ENCODE measurements at regions not wholly inside any gene's neighbourhood (a gene's known extent, or its start where the extent isn't known, plus 50 kb on each side); places are given as distances from the start of the nearest gene placed in this dataset.
A peak's percentile ranks its signal among the peaks of the same experiment; 100 is the strongest.
"Not testable (repeated sequence)": the region's sequence is repeated elsewhere in the genome, so short reads cannot be mapped to it uniquely, and the experiment has no call there.

DNA sequence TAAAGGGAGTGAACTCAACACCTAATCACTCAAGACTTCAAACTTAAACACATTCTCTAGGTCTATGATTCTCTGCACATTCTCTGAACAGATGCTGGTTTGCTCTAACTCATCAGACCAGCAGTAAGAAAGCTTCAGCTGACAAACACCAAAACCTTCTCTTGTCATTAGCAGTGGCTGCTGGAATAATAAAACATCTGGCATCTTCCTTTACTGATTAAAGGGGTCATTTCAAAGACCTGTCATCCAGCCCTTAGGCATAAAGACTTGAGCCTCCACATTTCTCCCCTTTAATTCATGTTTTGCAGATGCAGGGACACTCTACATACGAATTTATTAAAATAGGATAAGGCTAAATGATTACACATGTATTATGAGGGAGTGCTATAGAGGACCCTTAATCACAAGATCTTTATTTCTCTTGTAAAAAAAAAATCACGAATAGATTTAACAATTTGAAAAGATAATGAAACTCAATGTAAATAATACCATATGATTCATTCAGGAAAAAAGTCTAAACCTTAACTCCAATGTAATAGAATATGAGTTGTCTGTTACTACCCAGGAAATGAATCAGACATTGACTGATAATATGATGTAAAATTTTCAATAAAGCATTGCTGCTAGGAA, 152.4 kb upstream of the GNAI1 start:
- Histone ChIP-seq H3K4me1 (ENCODE audit: control insufficient read depth, insufficient read depth, low read length, unreplicated experiment) (peaks cover 64% of the 10 kb centered on the region), H2AFZ (ENCODE audit: low read length, unreplicated experiment) (peak overlapping the region; percentile 96), H3K27me3 (ENCODE audit: insufficient read depth, low read length) (no peaks in the 10 kb centered on the region), H3K27ac (ENCODE audit: low read depth, low read length) (peak overlapping the region; percentile 88), H3K36me3 (ENCODE audit: insufficient read depth, low read length) (no peaks in the 10 kb centered on the region), H3K4me3 (ENCODE audit: low read depth, low read length) (peak overlapping the region; percentile 62), H3K79me2 (ENCODE audit: control insufficient read depth, insufficient read depth, low read length, unreplicated experiment) (no peaks in the 10 kb centered on the region)

DNA sequence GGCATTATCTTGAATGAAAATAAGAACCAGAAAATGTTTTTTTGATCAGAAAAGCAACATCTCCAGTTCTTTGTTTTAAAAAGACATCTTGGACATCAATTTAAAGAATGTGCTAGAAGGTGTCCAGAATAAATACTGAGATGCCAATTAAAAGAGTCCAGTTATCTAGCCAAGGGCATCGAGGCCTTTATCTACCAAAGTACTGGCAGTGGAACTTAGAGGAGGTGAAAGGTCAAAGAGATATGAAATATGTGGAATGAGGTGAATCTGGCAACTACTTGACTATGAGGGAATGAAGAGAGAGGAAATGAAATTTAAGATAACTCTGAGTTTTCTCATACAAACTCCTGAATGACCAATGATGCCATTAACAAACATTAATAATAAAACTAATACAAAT, 154.3 kb upstream of the GNAI1 start:
- Histone ChIP-seq H3K4me1 (ENCODE audit: control insufficient read depth, insufficient read depth, low read length, unreplicated experiment) (peaks cover 59% of the 10 kb centered on the region), H3K27ac (ENCODE audit: low read depth, low read length) (peak overlapping the region; percentile 88), H3K27me3 (ENCODE audit: insufficient read depth, low read length) (no peaks in the 10 kb centered on the region), H3K36me3 (ENCODE audit: insufficient read depth, low read length) (no peaks in the 10 kb centered on the region), H3K4me3 (ENCODE audit: low read depth, low read length) (no peak overlapping the region), H2AFZ (ENCODE audit: low read length, unreplicated experiment) (peak overlapping the region; percentile 82), H3K79me2 (ENCODE audit: control insufficient read depth, insufficient read depth, low read length, unreplicated experiment) (no peaks in the 10 kb centered on the region)

DNA sequence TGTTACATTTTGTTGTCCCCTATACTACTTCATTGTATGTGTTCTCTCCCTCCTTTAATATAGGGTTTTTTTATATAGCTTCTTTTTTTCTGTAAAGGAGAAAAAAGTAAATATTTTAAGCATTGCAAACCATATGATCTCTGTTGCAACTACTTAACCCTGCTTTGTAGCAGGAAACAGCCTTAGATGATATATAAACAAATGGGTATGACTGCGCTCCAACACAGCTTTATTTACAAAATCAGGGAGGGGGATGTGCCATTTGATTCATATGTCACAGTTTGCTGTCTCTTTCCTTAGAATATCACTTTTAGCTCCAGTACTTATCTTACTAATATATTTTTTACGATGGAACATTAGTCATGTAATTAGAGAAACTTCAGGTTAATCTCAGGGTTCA, 155.2 kb upstream of the GNAI1 start:
- Histone ChIP-seq H3K4me1 (ENCODE audit: control insufficient read depth, insufficient read depth, low read length, unreplicated experiment) (peaks cover 52% of the 10 kb centered on the region), H3K79me2 (ENCODE audit: control insufficient read depth, insufficient read depth, low read length, unreplicated experiment) (no peaks in the 10 kb centered on the region), H3K4me3 (ENCODE audit: low read depth, low read length) (peak overlapping the region; percentile 3; the same call in 1 of the 2 replicates), H3K36me3 (ENCODE audit: insufficient read depth, low read length) (no peaks in the 10 kb centered on the region), H3K27ac (ENCODE audit: low read depth, low read length) (peak overlapping the region; percentile 88; the same call in 1 of the 2 replicates), H3K27me3 (ENCODE audit: insufficient read depth, low read length) (no peaks in the 10 kb centered on the region), H2AFZ (ENCODE audit: low read length, unreplicated experiment) (peak overlapping the region; percentile 82)

DNA sequence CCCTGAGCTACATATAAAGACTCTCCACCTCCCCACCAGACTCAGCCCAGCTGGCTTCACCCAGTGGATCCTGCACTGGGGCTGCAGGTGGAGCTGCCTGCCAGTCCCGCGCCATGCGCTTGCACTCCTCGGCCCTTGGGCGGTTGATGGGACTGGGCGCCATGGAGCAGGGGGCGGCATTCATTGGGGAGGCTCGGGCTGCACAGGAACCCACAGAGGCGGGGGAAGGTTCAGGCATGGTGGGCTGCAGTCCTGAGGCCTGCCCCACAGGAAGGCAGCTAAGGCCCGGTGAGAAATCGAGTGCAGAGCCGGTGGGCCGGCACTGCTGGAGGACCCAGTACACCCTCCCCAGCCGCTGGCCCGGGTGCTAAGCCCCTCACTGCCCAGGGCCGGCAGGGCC, 157.2 kb upstream of the GNAI1 start:
- no peaks in the 10 kb centered on the region for H3K79me2 ChIP-seq (ENCODE audit: control insufficient read depth, insufficient read depth, low read length, unreplicated experiment)
- H3K36me3 ChIP-seq (ENCODE audit: insufficient read depth, low read length), result no peaks in the 10 kb centered on the region
- H3K4me1 ChIP-seq (ENCODE audit: control insufficient read depth, insufficient read depth, low read length, unreplicated experiment), result peaks cover 40% of the 10 kb centered on the region
- no peak overlapping the region for H3K4me3 ChIP-seq (ENCODE audit: low read depth, low read length)
- H2AFZ ChIP-seq (ENCODE audit: low read length, unreplicated experiment), result no peak overlapping the region
- no peaks in the 10 kb centered on the region for H3K27me3 ChIP-seq (ENCODE audit: insufficient read depth, low read length)
- no peak overlapping the region for H3K27ac ChIP-seq (ENCODE audit: low read depth, low read length)

DNA sequence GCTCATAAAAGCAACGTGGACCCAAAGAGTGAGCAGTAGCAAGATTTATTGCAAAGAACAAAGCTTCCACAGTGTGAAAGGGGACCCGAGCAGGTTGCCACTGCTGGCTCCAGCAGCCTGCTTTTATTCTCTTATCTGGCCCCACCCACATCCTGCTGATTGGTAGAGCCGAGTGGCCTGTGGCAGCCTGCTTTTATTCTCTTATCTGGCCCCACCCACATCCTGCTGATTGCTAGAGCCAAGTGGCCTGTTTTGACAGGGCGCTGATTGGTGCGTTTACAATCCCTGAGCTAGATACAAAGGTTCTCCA, 158.0 kb upstream of the GNAI1 start:
- not testable (repeated sequence) for H2AFZ ChIP-seq (ENCODE audit: low read length, unreplicated experiment); H3K4me3 ChIP-seq (ENCODE audit: low read depth, low read length); H3K79me2 ChIP-seq (ENCODE audit: control insufficient read depth, insufficient read depth, low read length, unreplicated experiment); H3K27ac ChIP-seq (ENCODE audit: low read depth, low read length); H3K27me3 ChIP-seq (ENCODE audit: insufficient read depth, low read length); H3K36me3 ChIP-seq (ENCODE audit: insufficient read depth, low read length)
- peaks cover 34% of the 10 kb centered on the region for H3K4me1 ChIP-seq (ENCODE audit: control insufficient read depth, insufficient read depth, low read length, unreplicated experiment)

DNA sequence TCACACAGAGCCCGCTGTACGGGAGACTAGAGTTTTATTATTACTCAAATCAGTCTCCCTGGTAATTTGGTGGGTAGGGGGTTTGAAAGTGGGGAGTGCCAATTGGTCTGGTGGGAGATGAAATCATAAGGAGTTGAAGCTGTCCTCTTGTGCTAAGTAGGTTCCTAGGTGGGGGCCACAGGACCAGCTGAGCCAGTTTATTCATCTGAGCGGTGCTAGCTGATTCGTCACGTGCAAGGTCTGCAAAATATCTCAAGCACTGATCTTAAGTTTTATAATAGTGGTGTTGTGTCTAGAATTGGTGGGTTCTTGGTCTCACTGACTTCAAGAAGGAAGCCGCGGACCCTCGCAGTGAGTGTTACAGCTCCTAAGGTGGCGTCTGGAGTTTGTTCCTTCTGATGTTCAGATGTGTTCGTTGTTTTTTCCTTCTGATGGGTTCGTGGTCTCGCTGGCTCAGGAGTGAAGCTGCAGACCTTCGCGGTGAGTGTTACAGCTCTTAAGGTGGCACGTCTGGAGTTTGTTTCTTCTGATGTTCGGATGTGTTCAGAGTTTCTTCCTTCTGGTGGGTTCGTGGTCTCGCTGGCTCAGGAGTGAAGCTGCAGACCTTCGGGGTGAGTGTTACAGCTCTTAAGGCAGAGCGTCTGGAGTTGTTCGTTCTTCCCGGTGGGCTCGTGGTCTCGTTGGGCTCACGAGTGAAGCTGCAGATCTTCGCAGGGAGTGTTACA, 158.5 kb upstream of the GNAI1 start:
- not testable (repeated sequence) for H3K4me3 ChIP-seq (ENCODE audit: low read depth, low read length); H2AFZ ChIP-seq (ENCODE audit: low read length, unreplicated experiment); H3K27me3 ChIP-seq (ENCODE audit: insufficient read depth, low read length); H3K27ac ChIP-seq (ENCODE audit: low read depth, low read length); H3K36me3 ChIP-seq (ENCODE audit: insufficient read depth, low read length); H3K79me2 ChIP-seq (ENCODE audit: control insufficient read depth, insufficient read depth, low read length, unreplicated experiment)
- H3K4me1 ChIP-seq (ENCODE audit: control insufficient read depth, insufficient read depth, low read length, unreplicated experiment), result peaks cover 29% of the 10 kb centered on the region

DNA sequence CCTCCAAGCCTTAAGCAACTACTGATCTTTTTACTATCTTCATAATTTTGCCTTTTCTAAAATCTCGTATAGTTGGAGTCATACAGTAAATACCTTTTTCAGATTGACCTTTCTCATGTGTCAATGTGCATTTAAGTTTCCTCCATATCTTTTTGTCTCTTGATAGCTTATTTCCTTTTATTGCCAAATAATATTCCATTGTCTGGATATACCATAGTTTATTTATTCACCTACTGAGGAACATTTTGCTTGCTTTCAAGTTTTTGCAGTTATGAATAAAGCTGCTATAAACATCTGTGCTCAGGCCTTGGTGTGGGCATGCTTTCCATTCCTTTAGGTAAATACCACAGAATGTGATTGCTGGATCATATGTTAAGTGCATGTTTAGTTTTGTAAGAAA, 161.2 kb upstream of the GNAI1 start:
- Histone ChIP-seq H3K27ac (ENCODE audit: low read depth, low read length) (no peak overlapping the region), H2AFZ (ENCODE audit: low read length, unreplicated experiment) (no peak overlapping the region), H3K4me3 (ENCODE audit: low read depth, low read length) (no peak overlapping the region), H3K27me3 (ENCODE audit: insufficient read depth, low read length) (no peaks in the 10 kb centered on the region), H3K36me3 (ENCODE audit: insufficient read depth, low read length) (no peaks in the 10 kb centered on the region), H3K79me2 (ENCODE audit: control insufficient read depth, insufficient read depth, low read length, unreplicated experiment) (no peaks in the 10 kb centered on the region), H3K4me1 (ENCODE audit: control insufficient read depth, insufficient read depth, low read length, unreplicated experiment) (peaks cover 2% of the 10 kb centered on the region)

DNA sequence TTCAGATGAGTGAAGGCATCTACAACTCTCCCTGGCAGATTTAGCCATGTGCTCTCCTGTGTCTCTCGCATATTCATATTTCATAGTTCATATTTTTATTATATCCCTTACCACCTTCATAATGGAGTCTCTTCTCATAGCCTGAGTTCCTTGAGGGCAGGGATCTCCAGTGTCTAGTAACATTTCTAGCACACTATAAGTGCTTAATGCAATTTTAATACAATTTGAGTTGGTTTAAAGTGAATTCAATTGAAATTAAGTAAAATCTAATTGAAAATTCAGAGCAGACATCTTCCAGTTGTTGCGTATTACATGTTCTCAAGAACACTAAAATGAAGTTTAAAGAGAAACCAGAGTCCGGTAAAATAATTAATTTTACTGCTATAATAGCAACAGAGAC, 163.6 kb upstream of the GNAI1 start:
- H3K27ac ChIP-seq (ENCODE audit: low read depth, low read length), result no peak overlapping the region
- H2AFZ ChIP-seq (ENCODE audit: low read length, unreplicated experiment), result no peak overlapping the region
- no peak overlapping the region for H3K4me3 ChIP-seq (ENCODE audit: low read depth, low read length)
- no peaks in the 10 kb centered on the region for H3K27me3 ChIP-seq (ENCODE audit: insufficient read depth, low read length)
- H3K79me2 ChIP-seq (ENCODE audit: control insufficient read depth, insufficient read depth, low read length, unreplicated experiment), result no peaks in the 10 kb centered on the region
- H3K4me1 ChIP-seq (ENCODE audit: control insufficient read depth, insufficient read depth, low read length, unreplicated experiment), result no peaks in the 10 kb centered on the region
- no peaks in the 10 kb centered on the region for H3K36me3 ChIP-seq (ENCODE audit: insufficient read depth, low read length)

DNA sequence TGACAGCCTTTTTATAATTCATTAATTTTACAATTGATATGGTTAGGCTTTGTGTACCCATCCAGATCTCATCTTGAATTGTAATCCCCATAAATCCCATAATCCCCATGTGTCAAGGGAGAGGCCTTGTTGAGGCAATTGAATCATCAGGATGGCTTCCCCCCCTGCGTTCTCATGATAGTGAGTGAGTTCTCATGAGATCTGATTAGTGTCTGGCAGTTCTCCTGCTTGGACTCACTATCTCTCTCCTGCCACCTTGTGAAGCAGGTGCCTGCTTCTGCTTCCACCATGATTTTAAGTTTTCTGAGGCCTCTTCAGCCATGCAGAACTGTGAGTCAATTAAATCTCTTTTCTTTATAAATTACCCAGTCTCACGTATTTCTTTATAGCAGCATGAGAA, 165.7 kb upstream of the GNAI1 start:
- Histone ChIP-seq H3K79me2 (ENCODE audit: control insufficient read depth, insufficient read depth, low read length, unreplicated experiment) (no peaks in the 10 kb centered on the region), H3K27me3 (ENCODE audit: insufficient read depth, low read length) (no peaks in the 10 kb centered on the region), H3K27ac (ENCODE audit: low read depth, low read length) (no peak overlapping the region), H2AFZ (ENCODE audit: low read length, unreplicated experiment) (no peak overlapping the region), H3K4me1 (ENCODE audit: control insufficient read depth, insufficient read depth, low read length, unreplicated experiment) (no peaks in the 10 kb centered on the region), H3K36me3 (ENCODE audit: insufficient read depth, low read length) (no peaks in the 10 kb centered on the region), H3K4me3 (ENCODE audit: low read depth, low read length) (no peak overlapping the region)

DNA sequence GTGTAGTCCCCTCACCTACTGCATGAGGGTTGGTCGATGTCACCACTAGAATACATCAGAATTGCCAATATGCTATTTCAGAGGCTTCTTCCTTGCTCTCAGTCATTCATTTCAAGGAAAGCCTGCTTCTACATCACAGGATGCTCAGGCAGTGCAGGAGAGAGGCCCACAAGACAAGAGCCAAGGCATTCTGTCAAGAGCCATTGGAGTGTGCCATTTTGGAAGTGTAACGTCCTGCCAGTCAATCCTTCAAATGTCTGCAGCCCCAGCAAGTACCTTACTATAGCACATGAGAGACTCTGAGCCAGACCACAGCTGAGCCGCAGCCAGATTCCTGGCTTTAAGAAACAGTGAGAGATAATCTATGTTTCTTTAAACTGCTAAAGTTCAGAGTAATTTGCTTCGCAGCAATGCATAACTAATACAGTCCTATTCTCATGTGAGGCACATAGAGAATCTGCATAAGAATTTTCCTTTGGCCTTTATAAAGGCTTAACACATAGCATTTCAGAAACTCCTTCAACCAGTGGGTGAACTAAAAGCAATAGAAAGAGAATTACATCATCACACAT, 166.5 kb upstream of the GNAI1 start:
- Histone ChIP-seq H3K79me2 (ENCODE audit: control insufficient read depth, insufficient read depth, low read length, unreplicated experiment) (no peaks in the 10 kb centered on the region), H3K4me1 (ENCODE audit: control insufficient read depth, insufficient read depth, low read length, unreplicated experiment) (no peaks in the 10 kb centered on the region), H3K27me3 (ENCODE audit: insufficient read depth, low read length) (no peaks in the 10 kb centered on the region), H3K36me3 (ENCODE audit: insufficient read depth, low read length) (no peaks in the 10 kb centered on the region), H3K4me3 (ENCODE audit: low read depth, low read length) (no peak overlapping the region), H3K27ac (ENCODE audit: low read depth, low read length) (no peak overlapping the region), H2AFZ (ENCODE audit: low read length, unreplicated experiment) (no peak overlapping the region)

DNA sequence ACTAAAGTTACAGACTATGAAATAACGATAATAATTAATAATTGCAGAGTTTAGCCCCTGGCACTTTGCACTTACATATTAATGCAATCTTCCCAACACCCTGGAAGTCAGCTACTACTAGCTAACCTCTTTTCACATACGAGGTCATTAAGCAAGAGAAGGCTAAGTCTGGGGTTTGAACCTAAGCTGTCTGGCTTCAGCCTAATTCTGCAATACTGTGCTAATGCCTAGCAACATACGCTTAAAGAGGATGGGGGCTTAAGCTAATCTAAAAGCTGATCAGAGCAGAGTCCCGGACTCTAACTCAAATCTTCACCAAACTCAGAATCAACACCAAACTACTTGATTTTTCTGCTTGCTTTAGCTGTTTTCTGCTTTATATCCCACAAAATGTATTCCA, 168.7 kb upstream of the GNAI1 start:
- H3K27me3 ChIP-seq (ENCODE audit: insufficient read depth, low read length), result no peaks in the 10 kb centered on the region
- H3K79me2 ChIP-seq (ENCODE audit: control insufficient read depth, insufficient read depth, low read length, unreplicated experiment), result no peaks in the 10 kb centered on the region
- no peak overlapping the region for H3K27ac ChIP-seq (ENCODE audit: low read depth, low read length)
- no peaks in the 10 kb centered on the region for H3K4me1 ChIP-seq (ENCODE audit: control insufficient read depth, insufficient read depth, low read length, unreplicated experiment)
- H2AFZ ChIP-seq (ENCODE audit: low read length, unreplicated experiment), result no peak overlapping the region
- no peaks in the 10 kb centered on the region for H3K36me3 ChIP-seq (ENCODE audit: insufficient read depth, low read length)
- no peak overlapping the region for H3K4me3 ChIP-seq (ENCODE audit: low read depth, low read length)

All from ACC112 (cell line).